Cardiac muscle cell (in vitro differentiated cells and primary cell): ENCODE measurements at regions not wholly inside any gene's neighbourhood (a gene's known extent, or its start where the extent isn't known, plus 50 kb on each side); places are given as distances from the start of the nearest gene placed in this dataset.

Experiments used
- DNase-seq, 2 donors: peaks; one replicate each; pipeline versions ENCODE4 v3.0.0 to v3.0.0-alpha.2; 2010 to 2017; ENCODE audit warnings: low read depth in 1 of 2, low spot score in 1 of 2
- H3K27ac ChIP-seq: fragments of 200-600 bp; sonication (generic); 2 replicates; pipeline ENCODE4 v1.5.1; 2016
- H3K27me3 ChIP-seq: fragments of 200-600 bp; sonication (generic); 2 replicates; pipeline ENCODE4 v1.6.0; 2016; ENCODE audit warnings: control low read depth
- H3K36me3 ChIP-seq: fragments of 200-600 bp; sonication (generic); 2 replicates; pipeline ENCODE4 v1.5.1; 2016; ENCODE audit warnings: control low read depth
- H3K4me1 ChIP-seq: fragments of 200-600 bp; sonication (generic); 2 replicates; pipeline ENCODE4 v1.8.1; 2017; ENCODE audit warnings: low read depth, mild to moderate bottlenecking, mixed run types
- H3K4me3 ChIP-seq: fragments of 200-600 bp; sonication (generic); 2 replicates; pipeline ENCODE4 v1.5.1; 2016; ENCODE audit warnings: mild to moderate bottlenecking
- H3K9me3 ChIP-seq: fragments of 200-600 bp; sonication (generic); 2 replicates; pipeline ENCODE4 v1.5.1; 2017; ENCODE audit warnings: low read depth, mild to moderate bottlenecking, control low read depth
- CTCF ChIP-seq: IDR thresholded peaks from 2 replicates; pipeline ENCODE4 v1.5.1; 2012; ENCODE audit warnings: low read depth, mild to moderate bottlenecking, low read length

GRCh38 chrX:20452487-20452886 is 185.8 kb upstream of the RPS6KA3 start:
- Histone ChIP-seq H3K4me3 (no peak overlapping the region), H3K27ac (no peak overlapping the region), H3K36me3 (no peaks in the 10 kb centered on the region), H3K9me3 (no peaks in the 10 kb centered on the region), H3K4me1 (no peaks in the 10 kb centered on the region), H3K27me3 (no peaks in the 10 kb centered on the region)
- no peak for TF ChIP-seq CTCF
- DNase-seq = no peak

- H3K36me3 ChIP-seq = no peaks in the 10 kb centered on the region
- TF ChIP-seq CTCF = no peak
- H3K4me3 ChIP-seq = no peak overlapping the region
- no peak for DNase-seq
- H3K4me1 ChIP-seq = no peaks in the 10 kb centered on the region
- no peak overlapping the region for H3K27ac ChIP-seq
- no peaks in the 10 kb centered on the region for H3K9me3 ChIP-seq
- no peaks in the 10 kb centered on the region for H3K27me3 ChIP-seq
These were observed 185.2 kb upstream of the RPS6KA3 start for GRCh38 chrX:20451929-20452328.

GRCh38 chrX:20445109-20445508 is 178.4 kb upstream of the RPS6KA3 start:
- DNase-seq = no peak
- Histone ChIP-seq H3K36me3 (no peaks in the 10 kb centered on the region), H3K27ac (no peak overlapping the region), H3K9me3 (no peaks in the 10 kb centered on the region), H3K4me3 (no peak overlapping the region), H3K4me1 (no peaks in the 10 kb centered on the region), H3K27me3 (peaks cover 4% of the 10 kb centered on the region)
- no peak for TF ChIP-seq CTCF

GRCh38 chrX:20442597-20442996 is 175.9 kb upstream of the RPS6KA3 start:
- H3K27me3 ChIP-seq = peaks cover 4% of the 10 kb centered on the region
- peak; percentile 54 for TF ChIP-seq CTCF
- H3K9me3 ChIP-seq = no peaks in the 10 kb centered on the region
- H3K36me3 ChIP-seq = no peaks in the 10 kb centered on the region
- no peak overlapping the region for H3K27ac ChIP-seq
- no peak overlapping the region for H3K4me3 ChIP-seq
- peak; percentile 78 to 90 for DNase-seq
- H3K4me1 ChIP-seq = no peaks in the 10 kb centered on the region

GRCh38 chrX:20441123-20441522 is 174.4 kb upstream of the RPS6KA3 start:
- no peaks in the 10 kb centered on the region for H3K9me3 ChIP-seq
- DNase-seq = no peak
- no peaks in the 10 kb centered on the region for H3K4me1 ChIP-seq
- TF ChIP-seq CTCF = no peak
- no peaks in the 10 kb centered on the region for H3K36me3 ChIP-seq
- H3K4me3 ChIP-seq = no peak overlapping the region
- no peak overlapping the region for H3K27ac ChIP-seq
- H3K27me3 ChIP-seq = peaks cover 4% of the 10 kb centered on the region
